ENCODE measurements at regions not wholly inside any gene's neighbourhood (a gene's known extent, or its start where the extent isn't known, plus 50 kb on each side); places are given as distances from the start of the nearest gene placed in this dataset.
"Not testable (repeated sequence)": the region's sequence is repeated elsewhere in the genome, so short reads cannot be mapped to it uniquely, and the experiment has no call there.

DNA sequence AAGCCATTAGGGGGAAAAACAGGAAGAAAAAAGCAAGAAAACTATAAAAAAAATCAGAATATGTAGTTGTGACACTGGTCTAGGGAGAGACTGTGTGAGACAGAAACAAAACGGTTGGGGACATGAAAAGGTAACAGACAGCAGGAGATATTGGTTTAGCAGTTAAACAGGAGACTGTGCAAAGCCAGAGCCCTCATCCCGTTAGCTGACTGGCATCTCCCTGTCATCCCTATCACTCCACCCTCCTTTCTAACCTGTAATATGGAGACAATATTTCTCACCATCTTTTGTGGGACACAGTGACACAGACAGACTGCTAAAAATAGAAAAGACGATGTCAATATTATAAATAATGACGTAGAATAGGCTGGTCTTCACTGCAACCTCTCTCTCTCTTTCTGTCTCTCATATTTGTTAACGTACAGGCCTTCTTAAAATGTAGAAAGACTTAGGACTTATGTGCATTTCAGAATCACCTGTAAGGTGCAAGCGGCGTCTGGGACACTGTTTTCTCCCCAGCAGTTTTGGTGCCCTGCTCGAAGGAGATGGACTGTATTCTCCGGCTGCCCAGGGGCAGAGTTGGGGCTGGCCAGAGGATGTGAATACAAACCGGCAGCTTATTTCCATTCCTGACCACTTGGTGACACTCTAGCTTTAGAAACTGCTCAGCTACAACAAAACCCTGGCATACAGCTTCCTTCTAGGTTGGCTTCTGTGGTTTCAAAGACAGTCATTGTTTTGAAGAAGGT lies 190.6 kb downstream of the MAT2B start:
- DNase-seq (ENCODE audit: low read depth in 1 of 2, low spot score in 1 of 2): no peak

DNA sequence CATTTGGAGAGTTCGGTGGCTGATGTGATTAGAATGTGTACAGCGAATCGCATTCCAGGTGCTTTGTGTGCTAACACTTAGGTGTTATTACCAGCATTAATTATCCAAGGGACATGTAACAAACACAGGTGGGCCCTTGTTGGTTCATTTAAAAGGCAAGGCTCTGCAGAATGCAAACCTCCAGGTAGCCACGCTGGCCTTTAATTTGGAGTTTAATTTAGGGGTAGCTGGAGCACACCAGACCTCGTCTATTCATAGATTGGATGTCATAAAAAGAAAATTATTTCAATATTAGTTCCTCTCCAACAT lies 191.1 kb downstream of the MAT2B start:
- no peak for DNase-seq (ENCODE audit: low read depth in 1 of 2, low spot score in 1 of 2)

DNA sequence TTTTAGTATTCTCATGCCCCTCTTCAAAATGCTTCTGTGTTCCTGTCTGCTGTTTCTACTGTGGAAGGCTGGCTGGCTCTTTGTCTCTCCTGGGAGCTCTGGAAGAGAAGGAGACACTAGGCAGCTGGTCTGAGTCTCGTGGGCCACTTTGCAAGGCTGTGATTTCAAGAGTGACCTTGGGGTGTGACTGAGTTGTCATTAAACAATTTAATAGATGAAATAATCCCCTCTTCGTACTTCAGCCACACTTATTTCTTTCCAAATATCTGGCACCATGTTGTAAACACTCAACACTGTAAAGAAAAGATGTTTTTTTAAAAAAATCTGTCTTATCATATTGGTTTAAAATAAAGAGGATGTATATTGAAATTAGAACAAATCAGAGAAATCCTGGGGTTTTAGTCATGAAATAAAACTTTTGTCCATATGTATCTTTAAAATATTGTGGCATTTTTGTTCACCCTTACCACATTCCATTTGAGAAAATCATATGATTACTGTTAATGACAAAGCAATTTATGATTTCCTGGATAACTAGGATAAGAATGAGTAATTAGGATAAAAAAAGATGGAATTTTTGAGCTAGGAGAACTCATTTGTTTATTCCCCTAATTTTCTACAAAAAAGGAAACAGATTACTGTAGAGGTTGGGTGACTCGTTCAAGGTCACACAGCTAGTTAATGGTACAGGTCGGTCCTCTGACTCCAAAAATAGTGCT lies 200.8 kb downstream of the MAT2B start:
- DNase-seq (ENCODE audit: low read depth in 1 of 2, low spot score in 1 of 2): no peak

GRCh38 chr5:163712011-163712410 lies 206.6 kb downstream of the MAT2B start:
- DNase-seq (ENCODE audit: low read depth in 1 of 2, low spot score in 1 of 2): no peak

DNA sequence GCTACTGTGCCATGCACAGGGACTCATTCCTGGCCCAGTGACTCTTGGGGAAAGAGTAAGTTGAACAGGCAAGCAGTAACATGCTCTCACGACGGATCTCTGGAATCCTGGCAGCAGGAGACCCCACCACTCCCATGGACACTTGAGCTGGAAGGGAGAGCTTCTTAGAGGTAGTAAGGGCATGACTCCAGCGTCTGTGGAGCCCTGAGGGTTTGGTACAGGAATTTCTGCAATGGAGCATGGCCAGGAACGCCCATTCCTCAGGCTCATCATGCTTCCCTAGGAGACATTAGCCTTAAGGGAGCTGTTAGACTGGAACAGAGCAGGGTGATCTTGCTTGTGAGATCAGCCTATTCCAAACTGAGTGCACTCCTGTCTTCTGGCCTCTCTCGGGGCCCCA lies 212.9 kb downstream of the MAT2B start:
- DNase-seq (ENCODE audit: low read depth in 1 of 2, low spot score in 1 of 2): no peak

- no peak for DNase-seq (ENCODE audit: low read depth in 1 of 2, low spot score in 1 of 2)
These were observed 218.9 kb downstream of the MAT2B start for GRCh38 chr5:163724305-163724704.

- no peak for DNase-seq (ENCODE audit: low read depth in 1 of 2, low spot score in 1 of 2)
These were observed 221.6 kb downstream of the MAT2B start for GRCh38 chr5:163727028-163727427.

DNA sequence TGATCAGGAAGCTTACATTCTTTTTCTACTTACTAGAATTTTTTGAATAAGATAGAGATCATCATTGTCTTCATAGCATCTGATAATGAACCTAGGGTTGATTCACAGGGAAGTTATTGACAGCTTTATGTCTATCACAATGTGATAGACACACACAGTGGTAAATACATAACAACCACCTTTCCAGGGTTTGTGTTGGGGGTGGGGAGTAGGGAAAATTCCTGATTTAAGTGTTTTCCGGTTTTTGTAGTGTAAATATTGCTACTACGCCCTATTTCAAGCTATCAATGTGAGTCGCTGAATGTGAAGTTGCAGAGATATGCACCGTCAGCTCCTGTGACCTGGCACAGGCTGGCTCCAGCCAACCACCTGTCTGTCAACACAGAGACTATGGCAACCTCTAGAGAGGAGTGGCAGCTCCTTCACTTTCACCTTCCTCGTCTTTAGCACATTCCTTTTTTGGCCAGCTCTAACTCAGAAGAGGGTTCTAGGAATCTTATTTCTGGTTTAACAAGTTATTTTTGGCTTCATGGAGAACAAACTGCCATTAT lies 224.9 kb downstream of the MAT2B start:
- no peak for DNase-seq (ENCODE audit: low read depth in 1 of 2, low spot score in 1 of 2)

DNA sequence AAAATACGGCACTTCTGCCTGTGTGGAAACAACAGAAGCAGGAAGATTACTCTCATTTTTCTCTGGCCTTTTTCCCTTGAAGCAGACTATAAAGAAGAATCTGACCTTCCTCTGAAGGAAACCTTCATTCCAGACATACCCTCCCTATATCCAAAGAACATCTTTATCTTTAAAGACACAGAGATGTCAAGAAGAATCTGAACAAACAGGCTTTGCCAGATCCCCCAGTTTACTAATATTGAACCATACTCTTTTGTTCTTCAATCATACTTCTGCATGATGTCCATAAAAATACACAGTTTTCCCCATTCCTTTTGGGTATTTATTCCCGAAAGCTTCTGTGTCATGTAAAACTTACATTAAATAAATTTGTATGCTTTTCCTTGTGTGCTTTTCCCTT lies 225.8 kb downstream of the MAT2B start:
- DNase-seq (ENCODE audit: low read depth in 1 of 2, low spot score in 1 of 2): no peak

DNA sequence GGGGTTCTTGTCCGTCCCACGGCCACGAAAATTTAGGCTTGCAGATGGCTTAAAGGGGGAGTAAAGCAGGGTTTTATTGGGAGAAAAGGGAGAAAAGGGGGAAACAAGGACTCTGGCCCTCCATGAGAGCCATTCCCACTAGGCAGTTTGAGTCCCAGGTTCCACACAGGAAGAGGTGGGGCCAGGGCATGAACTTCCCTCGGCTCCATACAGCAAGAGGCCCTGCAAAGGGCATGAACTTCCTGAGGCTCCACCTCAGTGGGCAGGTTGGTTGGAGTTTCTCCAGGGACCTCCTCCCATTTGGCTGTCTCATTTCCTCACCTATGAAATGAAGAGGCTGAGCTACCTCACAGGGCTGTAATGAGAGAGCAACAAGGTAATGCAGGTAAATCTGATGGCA lies 229.7 kb downstream of the MAT2B start:
- no peak for DNase-seq (ENCODE audit: low read depth in 1 of 2, low spot score in 1 of 2)

DNA sequence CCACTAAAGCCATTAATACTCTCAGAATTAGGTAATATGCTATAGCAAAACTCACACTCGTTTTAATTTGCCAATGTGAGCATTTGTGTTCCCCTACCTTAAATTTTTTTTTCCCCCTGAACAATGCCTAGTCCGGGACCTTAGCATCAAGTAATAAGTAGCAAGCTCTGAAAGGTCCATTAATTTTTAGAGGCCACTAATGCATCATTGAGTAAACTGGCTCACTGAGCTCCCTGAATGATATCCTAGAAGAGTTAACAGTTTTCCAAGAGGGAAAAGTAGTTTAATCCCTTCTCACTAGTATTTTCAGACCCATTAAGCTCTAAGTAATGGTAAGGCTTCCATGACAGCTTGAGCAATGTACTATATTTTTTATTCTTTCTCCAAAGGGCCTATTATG lies 242.2 kb downstream of the MAT2B start:
- no peak for DNase-seq (ENCODE audit: low read depth in 1 of 2, low spot score in 1 of 2)

GRCh38 chr5:163748934-163749333 lies 243.5 kb downstream of the MAT2B start:
- DNase-seq (ENCODE audit: low read depth in 1 of 2, low spot score in 1 of 2): no peak

DNA sequence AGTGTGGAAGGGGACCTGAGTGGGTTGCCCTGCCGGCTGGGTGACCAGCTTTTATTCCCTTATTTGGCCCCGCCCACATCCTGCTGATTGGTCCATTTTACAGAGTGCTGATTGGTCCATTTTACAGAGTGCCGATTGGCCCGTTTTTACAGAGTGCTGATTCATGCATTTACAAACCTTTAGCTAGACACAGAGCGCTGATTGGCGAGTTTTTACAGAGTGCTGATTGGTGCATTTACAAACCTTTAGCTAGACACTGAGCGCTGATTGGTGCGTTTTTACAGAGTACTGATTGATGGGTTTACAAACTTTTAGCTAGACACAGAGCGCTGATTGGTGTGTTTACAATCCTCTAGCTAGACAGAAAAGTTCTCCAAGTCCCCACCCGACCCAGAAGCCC lies 245.0 kb downstream of the MAT2B start:
- DNase-seq (ENCODE audit: low read depth in 1 of 2, low spot score in 1 of 2): not testable (repeated sequence)

GRCh38 chr5:163755505-163755904 lies 250.1 kb downstream of the MAT2B start:
- no peak for DNase-seq (ENCODE audit: low read depth in 1 of 2, low spot score in 1 of 2)

DNA sequence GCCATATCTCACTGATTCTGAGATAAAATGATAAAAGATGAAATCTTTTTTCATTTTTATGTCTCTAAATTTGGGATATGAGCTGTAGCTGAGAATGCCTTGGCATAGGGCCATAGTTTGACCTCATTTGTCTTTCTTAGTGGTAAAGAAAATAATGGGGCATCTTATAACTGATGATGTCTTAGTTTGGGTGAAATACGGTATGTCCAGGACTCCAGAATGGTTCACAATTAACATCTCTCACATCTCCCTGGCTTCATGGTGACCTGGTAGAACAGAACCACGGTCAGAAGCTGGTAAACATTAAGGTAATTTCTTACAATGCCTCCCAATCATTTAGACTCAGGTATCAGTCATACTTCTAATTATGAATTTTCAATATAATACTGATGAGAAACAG lies 250.8 kb downstream of the MAT2B start:
- DNase-seq (ENCODE audit: low read depth in 1 of 2, low spot score in 1 of 2): no peak

- DNase-seq (ENCODE audit: low read depth in 1 of 2, low spot score in 1 of 2): no peak
These were observed 251.9 kb downstream of the MAT2B start for GRCh38 chr5:163757344-163757743.

DNA sequence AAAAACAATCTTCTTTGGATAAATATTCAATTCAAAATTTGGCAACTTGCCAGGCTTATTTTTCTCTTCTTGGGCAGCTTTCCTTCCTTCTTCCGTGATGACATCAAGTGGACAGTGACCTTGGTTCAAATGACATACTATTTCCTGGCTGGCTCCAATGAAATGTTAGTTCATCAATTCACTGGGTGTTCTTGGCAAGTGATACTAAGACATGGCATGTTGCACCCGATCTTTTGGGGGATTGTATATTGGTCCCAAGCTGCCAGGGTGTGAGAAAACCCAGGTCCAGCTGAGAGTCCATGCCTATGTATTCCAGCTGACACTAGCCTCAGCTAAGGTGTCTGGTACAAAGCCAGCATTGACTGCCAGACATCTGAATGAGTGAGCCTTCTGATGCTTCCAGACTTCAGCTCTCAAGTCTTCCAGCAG lies 252.9 kb downstream of the MAT2B start:
- no peak for DNase-seq (ENCODE audit: low read depth in 1 of 2, low spot score in 1 of 2)

DNA sequence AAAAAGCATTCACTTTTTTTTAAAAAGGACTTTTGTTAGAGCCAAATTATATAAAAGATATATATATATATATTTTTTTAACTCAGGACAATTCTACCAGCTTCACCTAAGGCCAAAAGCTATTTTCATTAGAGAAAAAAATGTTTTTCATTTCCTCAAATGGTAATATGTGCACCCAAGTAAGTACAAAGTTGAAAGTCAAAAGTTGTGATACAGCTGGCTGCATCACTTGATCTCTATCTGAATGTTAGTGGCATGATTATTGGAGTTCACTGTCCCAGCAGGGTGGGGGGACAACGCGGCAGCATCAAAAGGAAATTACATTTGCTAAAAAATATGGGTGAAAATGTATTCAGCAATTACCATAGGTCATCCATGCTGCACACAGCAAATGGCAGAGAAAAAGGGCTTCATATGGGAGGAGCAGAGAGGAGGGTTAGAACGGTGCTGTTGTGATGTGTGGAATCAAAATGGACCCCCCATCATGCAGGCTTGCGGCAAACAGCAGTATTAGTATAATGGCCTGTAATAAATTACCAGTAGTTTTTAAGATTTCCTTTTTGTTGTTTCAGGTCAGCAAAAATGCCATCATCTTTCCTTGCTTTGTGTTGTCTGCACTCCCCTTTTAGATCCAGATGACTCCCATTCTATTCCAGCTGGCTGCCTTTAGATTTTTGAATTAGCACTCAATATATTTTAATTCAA lies 253.7 kb downstream of the MAT2B start:
- no peak for DNase-seq (ENCODE audit: low read depth in 1 of 2, low spot score in 1 of 2)

DNA sequence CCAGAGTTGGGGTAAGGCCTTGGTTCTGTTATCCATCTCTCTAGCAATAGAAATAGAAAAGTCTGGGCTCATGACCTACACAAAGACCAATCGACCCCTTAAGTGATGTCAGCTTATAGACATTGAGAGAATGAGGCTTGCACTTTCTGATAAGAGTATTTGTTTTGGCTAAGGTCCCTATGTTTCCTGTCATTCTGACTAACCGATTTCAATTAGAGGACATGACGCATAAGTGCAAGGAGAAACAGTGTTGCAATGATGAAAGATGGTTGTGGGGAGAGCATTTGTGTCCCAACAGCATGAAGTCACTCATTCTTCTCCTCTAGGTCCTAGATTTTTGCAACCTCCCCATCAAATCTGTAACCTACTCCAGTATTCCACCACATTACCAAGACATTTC lies 255.1 kb downstream of the MAT2B start:
- DNase-seq (ENCODE audit: low read depth in 1 of 2, low spot score in 1 of 2): no peak

- DNase-seq (ENCODE audit: low read depth in 1 of 2, low spot score in 1 of 2): no peak
These were observed 261.7 kb downstream of the MAT2B start for GRCh38 chr5:163766936-163767670.

GRCh38 chr5:163770625-163771024 lies 265.2 kb downstream of the MAT2B start:
- no peak for DNase-seq (ENCODE audit: low read depth in 1 of 2, low spot score in 1 of 2)
